ENCODE measurements at regions not wholly inside any gene's neighbourhood (a gene's known extent, or its start where the extent isn't known, plus 50 kb on each side); places are given as distances from the start of the nearest gene placed in this dataset.

DNA sequence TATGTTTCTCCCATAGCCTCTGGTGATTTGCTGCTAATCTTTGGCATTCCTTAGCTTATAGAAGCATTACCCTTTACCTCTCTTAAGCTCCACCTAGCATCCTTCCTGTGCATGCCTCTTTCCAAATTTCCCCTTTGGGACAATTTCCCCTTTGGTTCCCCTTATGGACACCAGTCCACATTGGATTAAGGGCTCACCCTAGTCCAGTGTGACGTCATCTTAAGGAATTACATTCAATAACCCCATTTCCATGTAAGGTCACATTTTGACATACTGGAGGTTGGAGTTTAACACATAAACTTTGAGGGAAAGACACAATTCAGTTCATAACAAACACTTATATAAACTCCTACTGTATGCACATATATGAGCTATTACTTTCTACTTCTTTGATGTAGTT lies 916.6 kb downstream of the SLC4A3 start:
- TF ChIP-seq, protein P1, sequence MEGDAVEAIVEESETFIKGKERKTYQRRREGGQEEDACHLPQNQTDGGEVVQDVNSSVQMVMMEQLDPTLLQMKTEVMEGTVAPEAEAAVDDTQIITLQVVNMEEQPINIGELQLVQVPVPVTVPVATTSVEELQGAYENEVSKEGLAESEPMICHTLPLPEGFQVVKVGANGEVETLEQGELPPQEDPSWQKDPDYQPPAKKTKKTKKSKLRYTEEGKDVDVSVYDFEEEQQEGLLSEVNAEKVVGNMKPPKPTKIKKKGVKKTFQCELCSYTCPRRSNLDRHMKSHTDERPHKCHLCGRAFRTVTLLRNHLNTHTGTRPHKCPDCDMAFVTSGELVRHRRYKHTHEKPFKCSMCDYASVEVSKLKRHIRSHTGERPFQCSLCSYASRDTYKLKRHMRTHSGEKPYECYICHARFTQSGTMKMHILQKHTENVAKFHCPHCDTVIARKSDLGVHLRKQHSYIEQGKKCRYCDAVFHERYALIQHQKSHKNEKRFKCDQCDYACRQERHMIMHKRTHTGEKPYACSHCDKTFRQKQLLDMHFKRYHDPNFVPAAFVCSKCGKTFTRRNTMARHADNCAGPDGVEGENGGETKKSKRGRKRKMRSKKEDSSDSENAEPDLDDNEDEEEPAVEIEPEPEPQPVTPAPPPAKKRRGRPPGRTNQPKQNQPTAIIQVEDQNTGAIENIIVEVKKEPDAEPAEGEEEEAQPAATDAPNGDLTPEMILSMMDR (conservative IDR thresholded peaks at IDR 0.05; ENCODE audit: low read length) = no peak
- TF ChIP-seq EZH2phosphoT487 (IDR thresholded peaks at IDR 0.05; ENCODE audit: borderline replicate concordance) = no peak

Data from Loucy (cell line).